ENCODE measurements at regions not wholly inside any gene's neighbourhood (a gene's known extent, or its start where the extent isn't known, plus 50 kb on each side); places are given as distances from the start of the nearest gene placed in this dataset.

- 17% methylated on average over 3 of the region's 3 CpGs for WGBS (ENCODE audit: low lambda C conversion rate)
- no peak overlapping the region for H3K4me2 ChIP-seq
- no peaks in the 10 kb centered on the region for H3K36me3 ChIP-seq (replicated peaks in 1 of 2; ENCODE audit: control insufficient read depth in 1 of 2, insufficient read depth in 2 of 2, low read length in 1 of 2)
- H3K79me2 ChIP-seq (ENCODE audit: insufficient read depth), result no peaks in the 10 kb centered on the region
- H3K9ac ChIP-seq, result no peak overlapping the region
- CTCF ChIA-PET, result interaction anchor here (0.6 kb wide), 2 partner anchors 14 to 37 kb away, joined by 3 read pairs; no protein-coding TSS in a partner anchor
- TF ChIP-seq RXRA (IDR thresholded peaks at IDR 0.05; ENCODE audit: borderline replicate concordance, low read depth), result no peak
- no peak for TF ChIP-seq CHD2 (IDR thresholded peaks at IDR 0.05; ENCODE audit: low read length, partially characterized antibody)
- no peak for TF ChIP-seq ELF1 (IDR thresholded peaks at IDR 0.05)
- no peak for TF ChIP-seq YY1 (IDR thresholded peaks at IDR 0.05; ENCODE audit: low read depth)
- TF ChIP-seq POLR2AphosphoS5 (IDR thresholded peaks at IDR 0.05; ENCODE audit: low read depth, low read length), result no peak
- no peak for TF ChIP-seq CTCF (IDR thresholded peaks at IDR 0.05)
- TF ChIP-seq REST (IDR thresholded peaks at IDR 0.05; ENCODE audit: low read depth, low read length), result no peak
- no peaks in the 10 kb centered on the region for H4K20me1 ChIP-seq (ENCODE audit: insufficient read depth)
- H3K27me3 ChIP-seq (ENCODE audit: insufficient read depth), result no peaks in the 10 kb centered on the region
- H3K9me3 ChIP-seq, result 0 out of 2 replicates have a peak, but pooled peaks cover 14% of the 10 kb centered on the region
- POLR2A ChIA-PET, result no interaction called here
- no peak overlapping the region for H3K27ac ChIP-seq (ENCODE audit: low read depth in 2 of 2, low read length in 1 of 2)
- no peaks in the 10 kb centered on the region for H3K9me2 ChIP-seq
- H3K4me3 ChIP-seq (ENCODE audit: low read depth in 2 of 2, low read length in 1 of 2), result no peak overlapping the region
- H3K4me1 ChIP-seq (ENCODE audit: control insufficient read depth in 1 of 2, insufficient read depth in 2 of 2, low read depth in 1 of 2, low read length in 1 of 2), result no peaks in the 10 kb centered on the region
- no peak overlapping the region for H2AFZ ChIP-seq (ENCODE audit: low read depth)
- no peak for DNase-seq
- no peaks in the 10 kb centered on the region for H3F3A ChIP-seq (replicated peaks; ENCODE audit: insufficient read depth)
Measured at GRCh38 chr19:30183807-30184490, 188.2 kb upstream of the ZNF536 start.

GRCh38 chr19:30202060-30202600 lies 170.1 kb upstream of the ZNF536 start:
- H3K36me3 ChIP-seq (replicated peaks in 1 of 2; ENCODE audit: control insufficient read depth in 1 of 2, insufficient read depth in 2 of 2, low read length in 1 of 2), result no peaks in the 10 kb centered on the region
- 37% methylated on average over 9 of the region's 9 CpGs for WGBS (ENCODE audit: low lambda C conversion rate)
- H3K9ac ChIP-seq, result no peak overlapping the region
- H3K4me3 ChIP-seq (ENCODE audit: low read depth in 2 of 2, low read length in 1 of 2), result no peak overlapping the region
- no peaks in the 10 kb centered on the region for H3K79me2 ChIP-seq (ENCODE audit: insufficient read depth)
- H2AFZ ChIP-seq (ENCODE audit: low read depth), result no peak overlapping the region
- H3F3A ChIP-seq (replicated peaks; ENCODE audit: insufficient read depth), result no peaks in the 10 kb centered on the region
- H3K9me3 ChIP-seq, result no peaks in the 10 kb centered on the region
- no peaks in the 10 kb centered on the region for H3K9me2 ChIP-seq
- DNase-seq, result no peak
- POLR2A ChIA-PET, result interaction anchor here (0.5 to 1.0 kb wide), 2 partner anchors 28 to 49 kb away, joined by 3 to 5 read pairs; no protein-coding TSS in a partner anchor
- no peaks in the 10 kb centered on the region for H4K20me1 ChIP-seq (ENCODE audit: insufficient read depth)
- no peak overlapping the region for H3K27ac ChIP-seq (ENCODE audit: low read depth in 2 of 2, low read length in 1 of 2)
- H3K4me2 ChIP-seq, result no peak overlapping the region
- H3K4me1 ChIP-seq (ENCODE audit: control insufficient read depth in 1 of 2, insufficient read depth in 2 of 2, low read depth in 1 of 2, low read length in 1 of 2), result no peaks in the 10 kb centered on the region
- CTCF ChIA-PET, result no interaction called here
- H3K27me3 ChIP-seq (ENCODE audit: insufficient read depth), result no peaks in the 10 kb centered on the region
- TF ChIP-seq USF2 (IDR thresholded peaks at IDR 0.05; ENCODE audit: borderline replicate concordance, low read depth, low read length), result no peak
- no peak for TF ChIP-seq USF1 (IDR thresholded peaks at IDR 0.05; ENCODE audit: borderline replicate concordance, low read depth)
- no peak for TF ChIP-seq SMC3 (IDR thresholded peaks at IDR 0.05; ENCODE audit: low read depth, low read length)
- no peak for TF ChIP-seq SIN3A (IDR thresholded peaks at IDR 0.05; ENCODE audit: borderline replicate concordance, low read depth, low read length)
- TF ChIP-seq ZBTB33 (IDR thresholded peaks at IDR 0.05; ENCODE audit: borderline replicate concordance, low read depth), result no peak
- no peak for TF ChIP-seq GABPA (IDR thresholded peaks at IDR 0.05; ENCODE audit: low read depth)
- TF ChIP-seq RCOR1 (IDR thresholded peaks at IDR 0.05; ENCODE audit: low read length), result no peak
- TF ChIP-seq RAD21 (IDR thresholded peaks at IDR 0.05; ENCODE audit: low read length), result no peak
- no peak for TF ChIP-seq FOXJ3 (CRISPR knock-in tag; IDR thresholded peaks at IDR 0.05)
- no peak for TF ChIP-seq ELF1 (IDR thresholded peaks at IDR 0.05)

Measured in SK-N-SH (cell line).